Liver (tissue), 8 donors: ENCODE measurements at regions not wholly inside any gene's neighbourhood (a gene's known extent, or its start where the extent isn't known, plus 50 kb on each side); places are given as distances from the start of the nearest gene placed in this dataset.

Source experiments
- DNase-seq: peaks from one replicate; pipeline ENCODE4 v3.0.0-alpha.2; 2017; ENCODE audit warnings: low spot score
- H3K27ac ChIP-seq, 2 donors: one replicate each; pipeline ENCODE4 v1.7.0; 2013; ENCODE audit warnings: inconsistent platforms in 2 of 2, low read length in 2 of 2, control low read depth in 1 of 2, low read depth in 1 of 2, mild to moderate bottlenecking in 1 of 2
- H3K27me3 ChIP-seq, 4 donors: one replicate each; pipeline versions ENCODE4 v1.6.1 to v1.7.0; 2013; ENCODE audit warnings: low read length in 3 of 4, inconsistent platforms in 1 of 4, mild to moderate bottlenecking in 1 of 4, moderate library complexity in 1 of 4; ENCODE audit not compliant: control insufficient read depth in 4 of 4, insufficient read depth in 4 of 4
- H3K36me3 ChIP-seq, 4 donors: one replicate each; pipeline versions ENCODE4 v1.6.1 to v1.7.0; 2013; ENCODE audit warnings: low read length in 3 of 4, mild to moderate bottlenecking in 3 of 4, low read depth in 1 of 4, moderate library complexity in 1 of 4; ENCODE audit not compliant: control insufficient read depth in 4 of 4, insufficient read depth in 3 of 4
- H3K4me1 ChIP-seq, 4 donors: one replicate each; pipeline versions ENCODE4 v1.6.1 to v1.7.0; 2013; ENCODE audit warnings: low read length in 3 of 4, mild to moderate bottlenecking in 3 of 4, moderate library complexity in 1 of 4; ENCODE audit not compliant: control insufficient read depth in 4 of 4, insufficient read depth in 4 of 4
- H3K4me3 ChIP-seq, 3 donors: one replicate each; pipeline versions ENCODE4 v1.6.1 to v1.7.0; 2013; ENCODE audit warnings: low read length in 3 of 3, control low read depth in 1 of 3, low read depth in 1 of 3, mild to moderate bottlenecking in 1 of 3
- H3K9ac ChIP-seq, 2 donors: one replicate each; pipeline ENCODE4 v1.7.0; 2013; ENCODE audit warnings: low read length in 2 of 2, mild to moderate bottlenecking in 2 of 2, moderate library complexity in 2 of 2, control low read depth in 1 of 2, low read depth in 1 of 2
- H3K9me3 ChIP-seq, 4 donors: one replicate each; pipeline versions ENCODE4 v1.6.1 to v1.7.0; 2013; ENCODE audit warnings: low read length in 3 of 4; ENCODE audit not compliant: control insufficient read depth in 4 of 4
- ATF3 ChIP-seq: IDR thresholded peaks from 2 replicates; pipeline ENCODE4 v1.6.1; 2016; ENCODE audit warnings: antibody characterized with exemption
- CTCF ChIP-seq: fragments of 150-350 bp; IDR thresholded peaks from 2 replicates; pipeline ENCODE4 v1.5.1; 2017; ENCODE audit warnings: improper control_type of control experiment, low read depth, low read length; ENCODE audit not compliant: missing input control
- EGR1 ChIP-seq, 2 donors: IDR thresholded peaks; 2 replicates each; pipeline ENCODE4 v1.6.1; 2016 to 2018; ENCODE audit warnings: antibody characterized with exemption in 2 of 2, low read depth in 2 of 2
- FOXA1 ChIP-seq: IDR thresholded peaks from 2 replicates; pipeline ENCODE4 v1.6.1; 2016; ENCODE audit warnings: antibody characterized with exemption
- FOXA2 ChIP-seq: IDR thresholded peaks from 2 replicates; pipeline ENCODE4 v1.6.1; 2016; ENCODE audit warnings: antibody characterized with exemption
- GABPA ChIP-seq, 2 donors: IDR thresholded peaks in 1 of 2; conservative IDR thresholded peaks in 1 of 2; 2 replicates each; pipeline ENCODE4 v1.6.1; 2016; ENCODE audit warnings: antibody characterized with exemption in 2 of 2, mild to moderate bottlenecking in 1 of 2, moderate library complexity in 1 of 2
- HNF4A ChIP-seq, 2 donors: conservative IDR thresholded peaks; 2 replicates each; pipeline ENCODE4 v1.6.1; 2016; ENCODE audit warnings: antibody characterized with exemption in 2 of 2, mild to moderate bottlenecking in 2 of 2
- HNF4G ChIP-seq: IDR thresholded peaks from 2 replicates; pipeline ENCODE4 v1.6.1; 2016; ENCODE audit warnings: antibody characterized with exemption
- JUND ChIP-seq, 2 donors: IDR thresholded peaks; 2 replicates each; pipeline ENCODE4 v1.6.1; 2016; ENCODE audit warnings: antibody characterized with exemption in 2 of 2
- MAX ChIP-seq: IDR thresholded peaks from 2 replicates; pipeline ENCODE4 v1.6.1; 2016; ENCODE audit warnings: antibody characterized with exemption
- NR2F2 ChIP-seq: IDR thresholded peaks from 2 replicates; pipeline ENCODE4 v1.6.1; 2016; ENCODE audit warnings: antibody characterized with exemption
- RAD21 ChIP-seq, 2 donors: IDR thresholded peaks; 2 replicates each; pipeline ENCODE4 v1.6.1; 2016; ENCODE audit warnings: antibody characterized with exemption in 2 of 2, mild to moderate bottlenecking in 2 of 2
- REST ChIP-seq: IDR thresholded peaks from 2 replicates; pipeline ENCODE4 v1.6.1; 2016; ENCODE audit warnings: antibody characterized with exemption, mild to moderate bottlenecking
- RXRA ChIP-seq, 2 donors: IDR thresholded peaks; 2 replicates each; pipeline ENCODE4 v1.6.1; 2017 to 2018; ENCODE audit warnings: antibody characterized with exemption in 2 of 2, mild to moderate bottlenecking in 1 of 2
- SP1 ChIP-seq: IDR thresholded peaks from 2 replicates; pipeline ENCODE4 v1.6.1; 2018; ENCODE audit warnings: antibody characterized with exemption, mild to moderate bottlenecking
- TAF1 ChIP-seq: conservative IDR thresholded peaks from 2 replicates; pipeline ENCODE4 v1.6.1; 2016; ENCODE audit warnings: antibody characterized with exemption, mild to moderate bottlenecking
- YY1 ChIP-seq: IDR thresholded peaks from 2 replicates; pipeline ENCODE4 v1.6.1; 2016; ENCODE audit warnings: antibody characterized with exemption, mild to moderate bottlenecking
- ZBTB33 ChIP-seq: IDR thresholded peaks from 2 replicates; pipeline ENCODE4 v1.6.1; 2016; ENCODE audit warnings: antibody characterized with exemption
- WGBS: extraction: QIAGEN DNeasy Blood & Tissue Kit; methylation state at CpG from one replicate; pipeline ENCODE4 v1.1.7; 2013; 5-methylcytosine and 5-hydroxymethylcytosine counted together
- donor health status: healthy.
- donor health status: healthy.
- donor health status: healthy.
- donor health status: healthy.
- donor health status: healthy.

- peak; percentile 66 for DNase-seq
- H3K9me3 ChIP-seq, result no peaks in the 10 kb centered on the region
- no peak overlapping the region for H3K9ac ChIP-seq
- H3K4me1 ChIP-seq, result peaks cover 10 to 17% (median 13%) of the 10 kb centered on the region in 4 donors
- no peaks in the 10 kb centered on the region for H3K27me3 ChIP-seq
- H3K27ac ChIP-seq, result no peak overlapping the region
- TF ChIP-seq HNF4A (conservative IDR thresholded peaks at IDR 0.05), result peak; percentile 36 to 49
- TF ChIP-seq NR2F2, result peak; percentile 55
- no peak for TF ChIP-seq EGR1 (IDR thresholded peaks at IDR 0.05; ENCODE audit: low read depth in 2 of 2)
- TF ChIP-seq CTCF, result no peak
- TF ChIP-seq YY1, result no peak
- TF ChIP-seq JUND (IDR thresholded peaks at IDR 0.05), result peak; percentile 72 to 87
- TF ChIP-seq MAX, result no peak
- TF ChIP-seq TAF1, result no peak
- TF ChIP-seq RAD21 (IDR thresholded peaks at IDR 0.05), result peak; percentile 23 to 66
- no peak for TF ChIP-seq ATF3
- TF ChIP-seq HNF4G, result no peak
- TF ChIP-seq SP1, result peak; percentile 31
- TF ChIP-seq FOXA2, result peak; percentile 65
- TF ChIP-seq ZBTB33, result no peak
- no peak for TF ChIP-seq GABPA (IDR thresholded peaks at IDR 0.05 in 1 of 2, conservative IDR thresholded peaks at IDR 0.05 in 1 of 2)
- TF ChIP-seq FOXA1, result no peak
- peak; percentile 40 to 59 for TF ChIP-seq RXRA (IDR thresholded peaks at IDR 0.05)
- no peak for TF ChIP-seq REST
- 27% methylated on average over 3 of the region's 3 CpGs for WGBS
- no peak overlapping the region for H3K4me3 ChIP-seq
- H3K36me3 ChIP-seq, result no peaks in the 10 kb centered on the region
Observed at GRCh38 chr18:48488388-48488850, 50.4 kb upstream of the CTIF start.
